ENCODE measurements at regions not wholly inside any gene's neighbourhood (a gene's known extent, or its start where the extent isn't known, plus 50 kb on each side); places are given as distances from the start of the nearest gene placed in this dataset.
"Not testable (repeated sequence)": the region's sequence is repeated elsewhere in the genome, so short reads cannot be mapped to it uniquely, and the experiment has no call there.

- no peak for DNase-seq
Observed at GRCh38 chr18:1503847-1504246, 599.2 kb downstream of the ADCYAP1 start.

- DNase-seq, result no peak
Observed at GRCh38 chr18:1505856-1506255, 601.2 kb downstream of the ADCYAP1 start.

DNA sequence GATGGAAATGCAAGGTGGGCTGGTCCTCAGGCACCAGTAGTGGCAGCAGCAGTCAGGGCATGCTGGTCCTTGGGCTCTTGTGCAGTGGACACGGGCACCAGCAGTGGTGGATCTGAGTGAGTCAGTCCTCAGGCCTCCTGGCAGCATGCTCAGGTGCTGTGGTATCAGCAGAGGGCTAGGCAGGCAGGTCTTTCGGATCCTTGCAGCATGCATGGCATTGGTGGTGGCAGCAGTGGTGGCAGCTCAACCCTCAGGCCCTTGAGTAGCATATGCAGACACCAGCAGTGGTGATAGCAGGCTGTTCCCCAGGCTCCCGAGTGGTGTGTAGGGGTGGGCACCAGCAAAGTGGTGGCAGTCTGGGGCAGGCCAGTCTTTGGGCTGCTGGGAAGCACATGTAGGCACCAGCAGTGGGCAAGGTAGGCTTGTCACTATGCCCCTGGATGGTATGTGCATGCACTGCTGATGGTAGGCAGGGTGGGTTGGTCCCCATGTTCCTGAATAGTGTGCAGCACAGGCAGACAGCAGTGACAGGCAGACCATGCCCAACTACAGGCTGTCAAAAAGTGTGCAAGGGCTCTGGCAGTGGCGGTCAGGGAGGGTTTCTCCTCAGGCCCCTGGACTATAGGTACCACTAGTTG, 606.0 kb downstream of the ADCYAP1 start:
- DNase-seq, result no peak

DNA sequence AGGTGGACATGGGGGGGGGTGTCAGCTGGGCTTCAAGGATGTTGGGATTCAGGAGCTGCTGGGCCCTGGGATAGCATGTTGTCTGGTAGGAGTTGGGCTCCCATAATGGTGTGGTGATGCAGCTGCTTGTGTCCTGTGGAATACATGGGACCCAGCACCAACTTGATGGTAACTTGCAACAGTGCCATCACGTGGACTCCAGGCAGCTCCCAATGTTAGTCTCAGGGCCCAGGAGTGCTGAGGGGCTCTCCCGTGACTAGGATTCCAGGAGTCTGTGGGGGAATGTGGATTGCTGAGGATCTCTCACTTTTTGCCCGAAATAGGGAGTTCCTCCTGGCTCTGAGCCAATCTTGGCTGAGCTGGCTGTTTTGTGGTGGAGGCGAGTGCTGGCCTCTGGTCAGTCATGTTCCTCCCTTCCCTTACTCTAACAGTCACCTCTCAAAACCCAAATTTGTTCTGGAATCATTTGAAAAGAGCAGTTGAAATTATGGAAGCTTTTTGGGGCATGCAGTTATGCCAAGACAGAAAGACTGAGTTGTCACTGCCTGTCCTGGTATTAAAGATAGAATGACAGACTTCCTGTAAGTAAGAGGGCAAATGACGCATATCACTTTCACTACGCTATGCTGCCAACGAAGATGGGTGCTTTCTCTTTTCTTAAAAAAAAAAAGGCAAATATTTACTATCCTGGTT, 607.1 kb downstream of the ADCYAP1 start:
- DNase-seq, result no peak

DNA sequence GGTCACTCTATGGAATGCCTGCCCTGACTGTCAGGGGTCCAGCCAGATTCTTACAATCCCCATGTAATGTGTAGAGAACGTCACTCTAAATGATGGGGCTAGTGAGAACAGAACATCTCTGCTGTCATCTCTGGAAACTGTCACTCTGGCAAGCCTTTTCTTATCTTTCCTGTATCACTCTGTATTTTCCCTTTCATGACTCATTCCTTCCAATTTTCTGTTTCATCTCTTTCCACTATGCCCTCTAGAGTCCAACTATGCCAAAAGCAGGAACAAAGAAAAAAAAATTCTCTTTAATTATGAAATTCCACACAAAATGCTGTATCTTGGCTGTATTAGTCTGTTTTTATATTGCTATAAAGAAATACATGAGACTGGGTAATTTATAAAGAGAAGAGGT, 608.8 kb downstream of the ADCYAP1 start:
- DNase-seq, result no peak

- not testable (repeated sequence) for DNase-seq
Observed at GRCh38 chr18:1521588-1522248, 617.0 kb downstream of the ADCYAP1 start.

DNA sequence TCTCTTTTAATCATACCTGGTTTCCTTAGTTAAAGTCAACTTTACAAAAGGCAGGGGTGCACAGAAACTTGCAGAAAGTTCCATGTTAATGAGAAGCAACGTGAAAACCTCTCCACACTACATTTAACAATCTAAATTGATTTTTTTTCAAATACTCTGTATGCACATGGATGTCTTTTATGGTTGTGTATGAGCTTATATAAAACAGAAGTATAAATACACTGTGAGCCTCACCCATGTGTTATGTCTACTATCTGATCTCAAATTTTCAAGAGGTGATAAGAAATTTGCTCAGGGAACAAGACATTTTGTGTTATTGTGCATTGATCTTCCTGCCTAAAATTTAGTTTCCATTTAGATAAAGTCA, 617.6 kb downstream of the ADCYAP1 start:
- DNase-seq, result no peak

DNA sequence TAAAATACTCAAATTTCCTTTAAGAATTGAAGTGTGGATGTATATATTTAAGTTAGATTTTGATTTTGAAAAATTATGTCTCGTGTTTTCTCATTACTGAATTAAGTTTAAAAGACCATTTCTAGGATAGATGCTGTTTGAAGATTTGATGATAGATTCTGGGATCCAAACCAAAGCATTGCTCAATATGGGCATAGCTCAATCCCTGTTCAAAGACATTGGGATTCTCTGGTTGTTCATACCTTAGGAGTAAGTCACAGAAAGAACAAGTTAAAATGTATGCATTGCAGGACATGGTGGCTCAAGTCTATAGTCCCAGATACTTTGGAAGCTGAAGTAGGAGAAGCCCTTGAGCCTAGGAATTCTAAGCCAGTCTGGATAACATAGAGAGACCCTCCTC, 622.3 kb downstream of the ADCYAP1 start:
- DNase-seq, result no peak

DNA sequence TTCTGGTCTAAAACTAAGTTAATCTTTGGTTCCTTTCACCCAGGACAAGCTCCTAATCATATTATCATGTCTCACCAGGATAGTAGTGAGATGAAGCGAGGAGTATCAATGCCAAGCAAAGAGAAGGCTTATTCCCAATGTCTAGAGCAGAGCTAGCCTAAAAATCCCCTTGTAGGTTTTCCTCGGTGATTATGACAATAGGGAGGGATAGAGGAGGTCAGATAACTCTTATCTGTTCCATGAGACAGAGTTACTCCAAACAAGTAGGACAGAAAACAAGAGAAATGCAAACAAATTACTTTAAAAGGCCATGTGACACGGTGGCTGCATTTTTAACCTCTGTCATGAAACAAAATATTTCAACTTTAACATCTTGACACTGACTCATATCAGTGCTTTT, 623.1 kb downstream of the ADCYAP1 start:
- DNase-seq, result no peak

DNA sequence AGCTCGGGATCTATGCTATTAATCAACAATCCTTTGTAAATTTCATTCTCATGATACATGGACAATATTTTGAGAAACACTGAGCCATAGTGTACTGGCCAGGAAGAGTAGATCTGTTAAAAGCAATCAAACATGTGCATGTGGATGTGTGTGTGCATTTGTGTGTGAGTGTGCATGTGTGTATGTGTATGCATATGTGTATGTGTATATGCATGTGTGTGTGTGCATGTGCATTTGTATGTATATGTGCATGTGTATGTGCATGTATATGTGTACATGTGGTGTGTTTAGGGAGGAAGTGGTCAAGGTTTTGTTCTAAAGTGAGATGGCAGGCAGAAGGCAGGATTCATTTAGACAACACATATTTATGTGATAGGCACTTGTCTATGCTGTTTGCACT, 623.8 kb downstream of the ADCYAP1 start:
- DNase-seq, result no peak

GRCh38 chr18:1528964-1529509, 624.4 kb downstream of the ADCYAP1 start:
- DNase-seq, result no peak

DNA sequence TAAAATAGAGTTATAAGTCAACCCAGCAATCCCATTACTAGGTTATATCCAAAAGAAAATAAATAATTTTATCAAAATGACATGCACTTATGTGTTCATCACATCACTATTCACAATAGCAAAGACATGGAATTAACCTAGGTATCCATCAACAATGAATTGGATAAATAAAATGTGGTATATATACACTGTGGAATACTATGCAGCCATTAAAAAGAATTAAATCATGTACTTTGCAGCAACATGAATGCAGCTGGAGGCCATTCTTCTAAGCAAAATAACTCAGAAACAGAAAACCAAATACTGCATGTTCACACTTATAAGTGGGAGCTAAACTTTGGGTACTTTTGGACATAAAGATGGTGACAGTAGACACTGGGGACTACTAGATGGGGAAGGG, 626.0 kb downstream of the ADCYAP1 start:
- DNase-seq, result no peak

- no peak for DNase-seq
Observed at GRCh38 chr18:1539276-1539675, 634.6 kb downstream of the ADCYAP1 start.

- no peak for DNase-seq
Observed at GRCh38 chr18:1541478-1541877, 636.8 kb downstream of the ADCYAP1 start.

DNA sequence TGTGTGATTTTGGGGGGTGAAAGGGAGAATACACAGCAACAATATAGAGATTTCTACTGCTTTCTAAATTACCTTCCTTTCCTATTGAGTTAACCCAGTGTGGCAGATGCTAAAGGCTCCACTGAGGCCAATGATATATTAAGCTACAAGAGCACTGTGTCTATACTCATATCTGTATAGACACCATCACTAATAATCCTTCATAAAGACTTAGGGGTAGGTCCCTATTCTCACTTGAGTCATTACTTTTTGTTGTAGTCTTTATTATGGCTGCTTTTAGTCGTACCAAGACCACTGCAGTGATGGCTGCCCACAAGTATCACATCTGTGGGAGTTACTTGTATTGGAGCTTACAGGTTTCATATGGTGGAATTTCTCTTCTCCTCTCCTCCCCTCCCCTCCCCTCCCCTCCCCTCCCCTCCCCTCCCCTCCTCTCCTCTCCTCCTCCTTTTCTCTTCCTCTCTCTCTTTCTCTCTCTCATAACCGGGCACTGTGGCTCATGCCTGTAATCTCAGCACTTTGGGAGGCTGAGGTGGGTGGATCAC, 637.6 kb downstream of the ADCYAP1 start:
- DNase-seq, result no peak

DNA sequence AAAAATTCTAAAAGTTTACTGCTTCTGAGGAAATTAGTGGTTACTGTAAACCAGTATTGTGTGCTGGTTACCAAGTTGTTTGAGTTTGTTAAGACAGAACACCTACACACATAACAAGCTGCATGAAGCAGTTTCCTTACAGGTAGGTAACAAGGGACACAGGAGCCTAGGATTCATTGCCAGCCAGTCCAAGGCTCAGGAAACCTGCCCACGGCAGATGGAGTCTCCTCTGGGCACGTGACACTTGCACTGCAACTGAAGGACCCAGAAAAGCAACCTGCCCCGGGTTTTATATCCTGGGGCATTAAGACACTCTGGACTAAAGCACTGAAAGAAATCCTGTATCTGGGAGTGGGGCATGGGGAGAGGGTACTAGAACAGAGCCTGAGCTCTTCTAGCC, 639.3 kb downstream of the ADCYAP1 start:
- no peak for DNase-seq

DNA sequence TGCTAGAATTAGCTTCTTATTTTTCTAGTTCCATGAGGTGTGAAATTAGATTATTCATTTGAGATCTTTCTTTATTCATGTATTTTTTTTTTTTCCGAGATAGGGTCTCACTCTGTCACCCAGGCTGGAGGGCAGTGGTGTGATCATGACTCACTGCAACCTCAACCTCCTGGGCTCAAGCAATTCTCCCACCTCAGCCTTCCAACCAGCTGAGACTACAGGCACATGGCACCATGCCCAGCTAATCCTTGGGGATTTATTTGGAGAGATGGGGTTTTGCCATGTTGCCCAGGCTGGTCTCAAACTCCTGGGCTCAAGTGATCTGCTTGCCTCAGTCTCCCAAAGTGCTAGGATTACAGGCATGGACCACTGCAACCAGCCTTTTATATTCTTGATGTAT, 653.0 kb downstream of the ADCYAP1 start:
- not testable (repeated sequence) for DNase-seq

GRCh38 chr18:1559563-1559962, 654.9 kb downstream of the ADCYAP1 start:
- no peak for DNase-seq

GRCh38 chr18:1564793-1565192, 660.1 kb downstream of the ADCYAP1 start:
- DNase-seq, result no peak

DNA sequence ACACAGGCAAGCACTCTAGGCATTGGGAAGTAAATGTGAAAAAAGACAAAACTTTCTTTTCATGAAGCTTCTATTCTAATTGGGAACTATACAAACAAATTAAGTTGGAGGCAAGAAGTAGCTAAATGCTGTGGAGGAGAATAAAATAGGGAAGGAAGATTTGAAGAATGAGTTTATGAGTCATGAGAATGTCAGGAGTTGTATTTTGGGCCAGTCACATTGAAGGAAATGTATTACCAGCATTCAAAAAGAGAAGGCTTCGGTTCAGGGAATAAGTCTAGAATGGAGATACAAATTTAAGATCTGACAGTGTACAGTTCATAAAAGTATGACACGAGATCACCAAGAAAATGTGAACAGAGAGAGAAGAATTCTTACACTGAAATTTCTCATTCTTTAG, 666.5 kb downstream of the ADCYAP1 start:
- no peak for DNase-seq

GRCh38 chr18:1573732-1574131, 669.1 kb downstream of the ADCYAP1 start:
- DNase-seq, result no peak

DNA sequence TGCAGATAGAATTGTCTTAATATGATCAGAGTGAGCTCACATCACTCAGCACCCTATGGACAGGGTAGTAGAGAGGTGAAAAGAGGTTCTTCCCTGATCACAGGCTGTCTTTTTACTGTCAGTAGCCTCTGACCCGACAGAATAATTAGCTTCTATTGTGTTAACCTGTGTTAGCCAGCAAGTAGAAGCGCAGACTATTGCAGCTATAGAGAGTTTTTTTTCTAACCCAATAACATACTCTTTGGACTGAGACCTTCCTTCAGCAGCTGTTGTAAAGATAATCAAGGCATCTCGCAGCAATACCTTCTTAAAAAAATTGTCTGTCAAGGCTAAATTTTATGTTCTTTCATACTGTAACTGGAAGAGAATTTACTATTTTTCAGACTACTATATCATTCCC, 670.4 kb downstream of the ADCYAP1 start:
- no peak for DNase-seq

GRCh38 chr18:1578505-1578904, 673.8 kb downstream of the ADCYAP1 start:
- DNase-seq, result no peak

- no peak for DNase-seq
Observed at GRCh38 chr18:1581581-1581980, 676.9 kb downstream of the ADCYAP1 start.

Measured in activated T-cell treated with anti-CD3 and anti-CD28 coated beads for 4 hours (primary cell).